ENCODE measurements at regions not wholly inside any gene's neighbourhood (a gene's known extent, or its start where the extent isn't known, plus 50 kb on each side); places are given as distances from the start of the nearest gene placed in this dataset.

- DNase-seq (ENCODE audit: low spot score) = no peak
- in situ Hi-C loops (cut with MboI; ENCODE audit: low pct_unique_long_range_greater_than_20kb, low sequenced_read_pairs, unreplicated experiment) = no loop called here
- no peak for TF ChIP-seq CTCF (IDR thresholded peaks at IDR 0.05; ENCODE audit: extremely low read depth, insufficient read depth, missing control alignments)
These were observed 842.8 kb upstream of the DIAPH2 start for GRCh38 chrX:95841863-95842262.

- no peak for DNase-seq (ENCODE audit: low spot score)
- in situ Hi-C loops (cut with MboI; ENCODE audit: low pct_unique_long_range_greater_than_20kb, low sequenced_read_pairs, unreplicated experiment) = no loop called here
- TF ChIP-seq CTCF (IDR thresholded peaks at IDR 0.05; ENCODE audit: extremely low read depth, insufficient read depth, missing control alignments) = no peak
These were observed 824.5 kb upstream of the DIAPH2 start for GRCh38 chrX:95860127-95860526.

GRCh38 chrX:95875661-95876060 is 809.0 kb upstream of the DIAPH2 start:
- DNase-seq (ENCODE audit: low spot score) = no peak
- in situ Hi-C loops (cut with MboI; ENCODE audit: low pct_unique_long_range_greater_than_20kb, low sequenced_read_pairs, unreplicated experiment) = no loop called here
- TF ChIP-seq CTCF (IDR thresholded peaks at IDR 0.05; ENCODE audit: extremely low read depth, insufficient read depth, missing control alignments) = no peak

GRCh38 chrX:95878874-95879273 is 805.8 kb upstream of the DIAPH2 start:
- DNase-seq (ENCODE audit: low spot score) = no peak
- in situ Hi-C loops (cut with MboI; ENCODE audit: low pct_unique_long_range_greater_than_20kb, low sequenced_read_pairs, unreplicated experiment) = no loop called here
- TF ChIP-seq CTCF (IDR thresholded peaks at IDR 0.05; ENCODE audit: extremely low read depth, insufficient read depth, missing control alignments) = no peak

- in situ Hi-C loops (cut with MboI; ENCODE audit: low pct_unique_long_range_greater_than_20kb, low sequenced_read_pairs, unreplicated experiment) = no loop called here
- no peak for DNase-seq (ENCODE audit: low spot score)
- TF ChIP-seq CTCF (IDR thresholded peaks at IDR 0.05; ENCODE audit: extremely low read depth, insufficient read depth, missing control alignments) = no peak
These were observed 800.5 kb upstream of the DIAPH2 start for GRCh38 chrX:95884186-95884585.

- in situ Hi-C loops (cut with MboI; ENCODE audit: low pct_unique_long_range_greater_than_20kb, low sequenced_read_pairs, unreplicated experiment) = no loop called here
- DNase-seq (ENCODE audit: low spot score) = no peak
- TF ChIP-seq CTCF (IDR thresholded peaks at IDR 0.05; ENCODE audit: extremely low read depth, insufficient read depth, missing control alignments) = no peak
These were observed 799.6 kb upstream of the DIAPH2 start for GRCh38 chrX:95885074-95885473.

GRCh38 chrX:95889279-95889678 is 795.4 kb upstream of the DIAPH2 start:
- in situ Hi-C loops (cut with MboI; ENCODE audit: low pct_unique_long_range_greater_than_20kb, low sequenced_read_pairs, unreplicated experiment) = no loop called here
- no peak for TF ChIP-seq CTCF (IDR thresholded peaks at IDR 0.05; ENCODE audit: extremely low read depth, insufficient read depth, missing control alignments)
- DNase-seq (ENCODE audit: low spot score) = no peak

All from GM13977 (cell line).